T-cell (primary cell): ENCODE measurements at regions not wholly inside any gene's neighbourhood (a gene's known extent, or its start where the extent isn't known, plus 50 kb on each side); places are given as distances from the start of the nearest gene placed in this dataset.

Experiments used
- ATAC-seq, 4 experiments: fragments of 200-7000 bp in 3 of 4; fragments of 150-1000 bp in 1 of 4; cut with Tn5 transposase; replicated peaks in 1 of 4; 1 replicate in 3 of 4; 2 replicates in 1 of 4; pipeline ENCODE4 v1.10.0; 2021; ENCODE audit warnings: moderate library complexity in 3 of 4, mild to moderate bottlenecking in 2 of 4, moderate number of reproducible peaks in 1 of 4
- CTCF ChIA-PET, 2 donors: fragments of 300-600 bp; sonication (Branson Sonifier 250); formaldehyde crosslinking; loops; one replicate each; lab custom pipeline; 2022; ENCODE audit warnings: antibody characterized with exemption in 2 of 2; lab: Charles Lee
- POLR2A ChIA-PET, 2 donors: fragments of 300-600 bp; sonication (Branson Sonifier 250); formaldehyde crosslinking; loops; one replicate each; lab custom pipeline; 2022; ENCODE audit warnings: antibody characterized with exemption in 2 of 2; lab: Charles Lee
- DNase-seq, 35 experiments: peaks; one replicate each; pipeline versions ENCODE4 v3.0.0 to v3.0.0-alpha.2; 2013 to 2023
- H3K27ac ChIP-seq: one replicate; pipeline ENCODE4 v1.5.1; 2013; ENCODE audit warnings: low read length
- H3K27me3 ChIP-seq, 2 experiments: replicated peaks in 1 of 2; 1 replicate in 1 of 2; 2 replicates in 1 of 2; pipeline versions ENCODE4 v1.6.1 to v1.7.0; 2013; ENCODE audit warnings: low read length in 1 of 2, mixed read lengths in 1 of 2; ENCODE audit not compliant: control insufficient read depth in 2 of 2, insufficient read depth in 2 of 2; ENCODE audit errors: extremely low read depth in 1 of 2
- H3K36me3 ChIP-seq, 2 donors: 1 replicate in 1 of 2; 2 replicates in 1 of 2; pipeline versions ENCODE4 v1.6.1 to v1.7.0; 2013; ENCODE audit warnings: low read length in 1 of 2; ENCODE audit not compliant: control insufficient read depth in 2 of 2, insufficient read depth in 1 of 2; ENCODE audit errors: extremely low read depth in 1 of 2
- H3K4me1 ChIP-seq, 2 experiments: 1 replicate in 1 of 2; 2 replicates in 1 of 2; pipeline versions ENCODE4 v1.6.1 to v1.7.0; 2013; ENCODE audit warnings: low read length in 2 of 2, mixed read lengths in 1 of 2; ENCODE audit not compliant: insufficient read depth in 2 of 2, control insufficient read depth in 1 of 2; ENCODE audit errors: extremely low read depth in 1 of 2
- H3K4me3 ChIP-seq, 2 donors: 1 replicate in 1 of 2; 2 replicates in 1 of 2; pipeline versions ENCODE4 v1.5.1 to v1.7.0; 2013; ENCODE audit warnings: mild to moderate bottlenecking in 2 of 2, low read length in 1 of 2, moderate library complexity in 1 of 2; ENCODE audit not compliant: control insufficient read depth in 1 of 2; ENCODE audit errors: extremely low read depth in 1 of 2
- H3K9me3 ChIP-seq: 2 replicates; pipeline ENCODE4 v1.7.0; 2013
- H3K27ac Mint-ChIP-seq, 2 donors: one replicate each; pipeline ENCODE4 v1.8.0; 2020 to 2021; ENCODE audit warnings: mild to moderate bottlenecking in 2 of 2, mixed read lengths in 2 of 2
- H3K27me3 Mint-ChIP-seq, 2 donors: one replicate each; pipeline ENCODE4 v1.8.0; 2021 to 2022; ENCODE audit warnings: mixed read lengths in 2 of 2
- H3K36me3 Mint-ChIP-seq: one replicate; pipeline ENCODE4 v1.8.0; 2021; ENCODE audit warnings: mixed read lengths
- H3K4me1 Mint-ChIP-seq, 3 donors: one replicate each; pipeline ENCODE4 v1.8.0; 2020 to 2022; ENCODE audit warnings: mixed read lengths in 3 of 3, mild to moderate bottlenecking in 1 of 3
- H3K4me3 Mint-ChIP-seq, 3 donors: one replicate each; pipeline ENCODE4 v1.8.0; 2020 to 2022; ENCODE audit warnings: mild to moderate bottlenecking in 3 of 3, mixed read lengths in 3 of 3, moderate library complexity in 3 of 3
- H3K9me3 Mint-ChIP-seq, 3 donors: one replicate each; pipeline ENCODE4 v1.8.0; 2020 to 2022; ENCODE audit warnings: mixed read lengths in 3 of 3
- WGBS: methylation state at CpG from one replicate; pipeline ENCODE4 v1.1.5; 2013; ENCODE audit warnings: missing lambda C conversion rate; ENCODE audit not compliant: insufficient coverage; 5-methylcytosine and 5-hydroxymethylcytosine counted together

DNA sequence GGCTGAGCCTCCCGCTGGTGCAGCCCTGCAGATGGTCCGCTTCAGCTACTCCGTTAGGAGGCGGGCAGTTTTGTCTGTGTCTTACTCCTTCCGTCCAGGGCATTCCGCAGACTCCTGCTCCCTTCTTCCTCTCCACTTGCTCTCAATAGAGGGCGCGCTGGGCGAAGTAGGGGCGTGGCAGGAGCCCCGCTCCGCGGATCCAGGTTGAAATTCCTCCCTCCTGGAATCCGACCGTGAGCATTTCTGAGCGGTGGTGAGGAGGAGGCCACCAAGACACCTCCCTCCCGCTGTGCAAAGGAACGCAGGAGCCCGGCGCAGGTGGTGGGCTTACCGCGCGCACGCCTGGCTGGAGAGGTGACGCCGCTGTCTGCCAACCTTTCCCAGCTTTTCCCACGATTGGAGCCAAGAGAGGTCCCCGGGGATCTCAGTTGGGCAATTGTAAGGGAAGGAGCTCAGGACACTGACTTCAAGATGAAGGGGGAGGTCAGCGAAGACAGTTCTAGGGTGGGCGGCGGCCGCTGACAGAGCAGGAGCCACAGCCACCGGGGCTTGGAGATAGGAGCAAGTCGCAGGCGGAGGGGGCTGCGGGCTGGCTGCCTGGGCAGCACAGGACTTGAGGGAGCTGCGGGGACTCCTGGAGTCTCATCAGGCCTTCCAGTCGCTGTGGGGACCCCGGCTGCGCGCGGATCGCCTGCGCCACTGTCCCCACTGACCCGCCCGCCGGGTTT, 1011.3 kb downstream of the XPNPEP1 start:
- Mint-ChIP-seq H3K4me3 (no peak overlapping the region), H3K27ac (no peak overlapping the region), H3K36me3 (no peaks in the 10 kb centered on the region), H3K27me3 (peaks cover 0 to 3% of the 10 kb centered on the region in 2 donors), H3K4me1 (no peaks in the 10 kb centered on the region), H3K9me3 (peaks cover 0 to 4% (median 0%) of the 10 kb centered on the region in 3 donors)
- H3K9me3 ChIP-seq, result no peaks in the 10 kb centered on the region
- peaks cover 5 to 12% of the 10 kb centered on the region in 2 experiments for H3K27me3 ChIP-seq
- ATAC-seq (no peak), DNase-seq (no peak)
- no peak overlapping the region for H3K27ac ChIP-seq
- H3K4me3 ChIP-seq, result no peak overlapping the region
- 11% methylated on average over 21 of the region's 47 CpGs for WGBS
- ChIA-PET CTCF (no interaction called here), POLR2A (no interaction called here)
- no peaks in the 10 kb centered on the region for H3K36me3 ChIP-seq
- no peaks in the 10 kb centered on the region for H3K4me1 ChIP-seq

DNA sequence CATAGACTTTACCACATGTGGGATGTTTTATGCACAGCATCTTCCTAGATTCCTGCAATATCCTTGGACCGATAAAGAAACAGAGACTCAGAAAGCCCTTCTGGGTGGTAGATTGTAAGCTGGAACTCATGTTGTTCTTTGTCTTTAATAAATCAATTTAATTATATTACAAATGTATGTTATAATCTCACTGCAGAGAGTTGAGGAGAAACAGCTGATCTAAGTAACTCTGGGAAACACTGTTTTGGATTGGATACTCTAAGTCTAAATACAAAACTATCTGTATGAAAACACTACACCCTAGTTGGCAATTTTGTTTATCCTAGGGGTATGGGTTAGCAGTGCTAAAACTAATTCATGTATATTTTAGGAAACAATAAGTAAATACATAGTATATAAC, 1015.2 kb downstream of the XPNPEP1 start:
- Histone ChIP-seq H3K27ac (no peak overlapping the region), H3K4me3 (no peak overlapping the region), H3K36me3 (no peaks in the 10 kb centered on the region), H3K27me3 (peaks cover 1 to 9% of the 10 kb centered on the region in 2 experiments), H3K9me3 (no peaks in the 10 kb centered on the region), H3K4me1 (no peaks in the 10 kb centered on the region)
- Mint-ChIP-seq H3K27ac (no peak overlapping the region), H3K36me3 (no peaks in the 10 kb centered on the region), H3K4me3 (no peak overlapping the region), H3K4me1 (no peaks in the 10 kb centered on the region), H3K27me3 (peaks cover 0 to 3% of the 10 kb centered on the region in 2 donors), H3K9me3 (peaks cover 3 to 8% (median 6%) of the 10 kb centered on the region in 3 donors)
- WGBS, result no CpG with 5 or more reads among the region's 1 CpG
- ChIA-PET CTCF (no interaction called here), POLR2A (no interaction called here)
- ATAC-seq (no peak), DNase-seq (no peak)

DNA sequence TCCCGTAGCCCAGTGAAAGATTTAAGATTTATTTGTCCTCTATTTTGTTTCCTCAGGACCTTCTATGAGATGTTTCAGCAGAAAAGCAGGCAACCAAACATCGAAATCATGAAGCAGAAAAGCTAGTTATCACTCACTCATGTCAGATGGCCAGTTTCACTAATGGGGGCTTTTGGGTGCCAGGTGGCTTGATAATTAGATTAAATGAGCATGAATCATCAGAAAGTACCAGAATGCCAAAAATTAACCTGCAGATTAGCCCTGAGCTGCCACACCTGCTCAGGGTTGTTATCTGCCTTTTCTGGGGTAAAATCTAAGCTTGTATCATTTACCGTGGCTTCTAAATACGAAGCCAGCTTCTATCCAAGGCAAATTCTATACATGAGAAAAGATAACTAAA, 1017.5 kb downstream of the XPNPEP1 start:
- ChIA-PET CTCF (no interaction called here), POLR2A (no interaction called here)
- no peaks in the 10 kb centered on the region for H3K36me3 Mint-ChIP-seq

DNA sequence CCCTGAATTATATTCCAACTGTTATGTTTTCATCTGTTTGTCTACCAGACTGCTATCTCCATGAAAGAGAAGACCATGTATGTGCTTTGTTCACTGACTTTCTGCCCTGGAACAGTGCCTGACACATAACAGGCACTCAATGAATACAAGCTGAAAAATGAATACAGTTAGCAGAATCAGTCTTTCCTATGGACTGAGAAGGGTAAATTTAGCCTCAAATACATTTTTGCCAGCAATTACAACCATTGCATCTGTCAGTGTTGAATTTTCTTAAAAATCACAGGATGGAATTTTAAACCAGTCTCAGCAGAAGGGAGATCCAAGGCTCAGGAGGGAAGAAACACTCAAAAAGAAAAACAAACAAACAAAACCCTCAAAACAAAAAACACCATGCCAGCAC, 1018.1 kb downstream of the XPNPEP1 start:
- no peaks in the 10 kb centered on the region for H3K27me3 ChIP-seq
- no peaks in the 10 kb centered on the region for H3K36me3 Mint-ChIP-seq
- no peaks in the 10 kb centered on the region for H3K27me3 Mint-ChIP-seq
- H3K4me1 Mint-ChIP-seq, result no peaks in the 10 kb centered on the region
- H3K4me3 ChIP-seq, result no peak overlapping the region
- DNase-seq, result no peak
- peaks cover 6 to 8% (median 6%) of the 10 kb centered on the region in 3 donors for H3K9me3 Mint-ChIP-seq
- no peak overlapping the region for H3K27ac ChIP-seq
- ATAC-seq, result no peak
- ChIA-PET POLR2A (no interaction called here), CTCF (no interaction called here)
- no peak overlapping the region for H3K4me3 Mint-ChIP-seq
- no peak overlapping the region for H3K27ac Mint-ChIP-seq
- H3K36me3 ChIP-seq, result no peaks in the 10 kb centered on the region
- H3K4me1 ChIP-seq, result no peaks in the 10 kb centered on the region
- H3K9me3 ChIP-seq, result no peaks in the 10 kb centered on the region

More for the DNA sequence above, 1017.5 kb downstream of the XPNPEP1 start:
- WGBS, result 40% methylated on average over 1 of the region's 4 CpGs
- Mint-ChIP-seq H3K27ac (no peak overlapping the region), H3K4me3 (no peak overlapping the region), H3K4me1 (no peaks in the 10 kb centered on the region), H3K27me3 (no peaks in the 10 kb centered on the region), H3K9me3 (peaks cover 6 to 8% (median 6%) of the 10 kb centered on the region in 3 donors)
- no peak for ATAC-seq
- Histone ChIP-seq H3K4me1 (no peaks in the 10 kb centered on the region), H3K9me3 (no peaks in the 10 kb centered on the region), H3K4me3 (no peak overlapping the region), H3K36me3 (no peaks in the 10 kb centered on the region), H3K27ac (no peak overlapping the region), H3K27me3 (no peaks in the 10 kb centered on the region)
- no peak for DNase-seq

DNA sequence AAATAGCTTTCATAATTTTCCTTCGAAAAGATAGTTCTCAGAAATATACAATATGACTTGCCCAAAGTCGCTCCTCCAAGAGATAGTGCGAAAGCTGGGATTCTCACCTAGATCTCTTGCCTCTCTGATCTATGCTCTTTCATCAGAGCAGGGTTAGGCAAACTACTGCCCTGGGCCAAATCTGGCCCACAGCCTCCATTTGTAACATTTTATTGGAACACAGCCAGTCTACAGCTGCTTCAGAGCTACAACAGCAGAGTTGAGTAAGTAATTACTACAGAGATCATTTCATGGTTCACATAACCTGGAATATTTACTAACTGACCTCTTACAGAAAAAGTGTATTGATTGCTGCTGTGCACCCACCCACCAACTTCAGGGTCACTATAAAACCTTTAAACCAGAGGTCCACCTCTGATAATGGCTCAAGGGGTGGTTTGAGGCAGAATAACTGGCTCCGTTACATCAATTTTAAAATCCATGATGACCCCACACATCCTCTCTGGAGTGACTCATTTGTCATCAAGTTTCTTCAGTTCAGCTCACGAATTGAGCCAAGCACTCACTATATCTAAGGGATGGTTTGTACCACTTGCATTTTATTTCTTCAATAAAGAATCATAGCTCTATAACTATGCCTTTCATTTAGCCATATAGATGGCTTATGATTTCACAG, 1019.0 kb downstream of the XPNPEP1 start:
- peaks cover 8% of the 10 kb centered on the region in 3 donors for H3K9me3 Mint-ChIP-seq
- H3K27ac ChIP-seq, result no peak overlapping the region
- 82% methylated on average over 3 of the region's 5 CpGs for WGBS
- ATAC-seq, result no peak
- H3K27ac Mint-ChIP-seq, result no peak overlapping the region
- no peak overlapping the region for H3K4me3 ChIP-seq
- no peaks in the 10 kb centered on the region for H3K4me1 ChIP-seq
- no peaks in the 10 kb centered on the region for H3K36me3 ChIP-seq
- H3K36me3 Mint-ChIP-seq, result no peaks in the 10 kb centered on the region
- POLR2A ChIA-PET, result interaction anchor here in 1 of 2 donors (0.7 kb wide), 1 partner anchor 51 kb away, joined by 3 read pairs; no protein-coding TSS in a partner anchor
- H3K27me3 Mint-ChIP-seq, result no peaks in the 10 kb centered on the region
- no peaks in the 10 kb centered on the region for H3K9me3 ChIP-seq
- no peak for DNase-seq
- H3K27me3 ChIP-seq, result no peaks in the 10 kb centered on the region
- no peak overlapping the region for H3K4me3 Mint-ChIP-seq
- H3K4me1 Mint-ChIP-seq, result no peaks in the 10 kb centered on the region
- CTCF ChIA-PET, result no interaction called here

DNA sequence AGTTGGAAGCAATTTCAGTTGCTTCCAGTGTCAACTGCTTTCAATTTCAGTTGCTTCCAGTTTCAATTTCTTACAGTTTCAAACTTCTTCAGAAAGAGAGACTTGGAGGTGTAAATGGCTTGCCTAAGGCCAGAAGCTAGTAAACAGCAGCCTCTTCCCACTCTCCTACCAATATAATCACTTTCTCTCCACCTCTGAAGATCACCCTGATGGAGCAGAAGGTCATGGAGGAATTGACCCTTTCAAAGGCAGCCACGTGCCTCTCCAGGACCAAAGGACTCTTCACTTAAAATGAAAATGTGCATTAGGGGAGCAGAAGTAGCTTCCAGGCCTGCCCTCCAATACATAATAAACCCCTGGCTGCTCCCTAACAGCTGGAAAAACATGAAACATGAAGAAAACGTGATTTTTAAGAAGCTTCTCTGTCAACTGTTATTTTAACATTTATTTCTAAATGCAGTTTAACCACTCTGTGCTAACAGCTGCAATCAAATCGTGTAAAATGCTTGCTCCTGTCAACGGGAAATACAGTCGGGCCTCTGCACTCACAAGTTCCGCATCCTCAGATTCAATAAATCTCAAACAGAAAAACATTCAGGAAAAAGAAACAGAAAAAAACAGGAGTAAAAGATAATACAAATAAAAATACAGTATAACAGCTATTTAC, 1020.6 kb downstream of the XPNPEP1 start:
- ChIA-PET POLR2A (no interaction called here), CTCF (interaction anchor here in 1 of 2 donors (0.6 kb wide), 1 partner anchor 12 kb away, joined by 3 read pairs; no protein-coding TSS in a partner anchor)
- no peak for DNase-seq
- Mint-ChIP-seq H3K27me3 (no peaks in the 10 kb centered on the region), H3K36me3 (no peaks in the 10 kb centered on the region), H3K4me3 (no peak overlapping the region), H3K9me3 (peaks cover 5 to 13% (median 8%) of the 10 kb centered on the region in 3 donors), H3K27ac (no peak overlapping the region), H3K4me1 (no peaks in the 10 kb centered on the region)
- Histone ChIP-seq H3K36me3 (no peaks in the 10 kb centered on the region), H3K27me3 (no peaks in the 10 kb centered on the region), H3K4me1 (no peaks in the 10 kb centered on the region), H3K9me3 (no peaks in the 10 kb centered on the region), H3K27ac (no peak overlapping the region), H3K4me3 (no peak overlapping the region)
- no peak for ATAC-seq
- WGBS, result 0% methylated on average over 1 of the region's 6 CpGs
